C4-2B (cell line): ENCODE measurements at regions not wholly inside any gene's neighbourhood (a gene's known extent, or its start where the extent isn't known, plus 50 kb on each side); places are given as distances from the start of the nearest gene placed in this dataset.

ENCODE experiments used
- H3K27ac ChIP-seq: fragments of 450-650 bp; 2 replicates; pipeline ENCODE4 v1.5.1; 2017
- CTCF ChIP-seq: fragments of 450-650 bp; conservative IDR thresholded peaks from 2 replicates; pipeline ENCODE4 v1.5.1; 2017; ENCODE audit warnings: mild to moderate bottlenecking
- ZFX ChIP-seq: fragments of 450-650 bp; IDR thresholded peaks from 2 replicates; pipeline ENCODE4 v1.6.1; 2017

- no peak overlapping the region for H3K27ac ChIP-seq
- no peak for TF ChIP-seq ZFX
- no peak for TF ChIP-seq CTCF
Measured at GRCh38 chr22:26804315-26804714, 146.9 kb downstream of the MIAT start.

GRCh38 chr22:26804911-26805539 is 147.6 kb downstream of the MIAT start:
- no peak overlapping the region for H3K27ac ChIP-seq

GRCh38 chr22:26806445-26807175 is 149.2 kb downstream of the MIAT start:
- TF ChIP-seq CTCF (no peak), ZFX (no peak)
- no peak overlapping the region for H3K27ac ChIP-seq

More at GRCh38 chr22:26804911-26805539, 147.6 kb downstream of the MIAT start:
- TF ChIP-seq CTCF (no peak), ZFX (no peak)

GRCh38 chr22:26811647-26811992 is 154.2 kb downstream of the MIAT start:
- TF ChIP-seq CTCF (no peak), ZFX (no peak)
- no peak overlapping the region for H3K27ac ChIP-seq

GRCh38 chr22:26812731-26813130 is 155.3 kb downstream of the MIAT start:
- TF ChIP-seq ZFX (no peak), CTCF (no peak)
- no peak overlapping the region for H3K27ac ChIP-seq

- TF ChIP-seq ZFX: no peak
- TF ChIP-seq CTCF: no peak
- no peak overlapping the region for H3K27ac ChIP-seq
Measured at GRCh38 chr22:26816726-26817125, 159.3 kb downstream of the MIAT start.

- no peak overlapping the region for H3K27ac ChIP-seq
- no peak for TF ChIP-seq ZFX
- no peak for TF ChIP-seq CTCF
Measured at GRCh38 chr22:26817926-26818325, 160.5 kb downstream of the MIAT start.
